ENCODE measurements at regions not wholly inside any gene's neighbourhood (a gene's known extent, or its start where the extent isn't known, plus 50 kb on each side); places are given as distances from the start of the nearest gene placed in this dataset.

GRCh38 chr5:124153588-124153987 is 592.9 kb downstream of the ZNF608 start:
- H3K4me2 ChIP-seq (ENCODE audit: unreplicated experiment) = no peak overlapping the region
- H3K27ac ChIP-seq = no peak overlapping the region
- no peak overlapping the region for H3K4me3 ChIP-seq
- no peak for TF ChIP-seq EZH2phosphoT487 (IDR thresholded peaks at IDR 0.05; ENCODE audit: insufficient read depth, low read depth)
- no peak for TF ChIP-seq EZH2 (IDR thresholded peaks at IDR 0.05; ENCODE audit: insufficient read depth, poor library complexity, severe bottlenecking)
- H3K27me3 ChIP-seq (replicated peaks; ENCODE audit: insufficient read depth) = no peaks in the 10 kb centered on the region
- H3K4me1 ChIP-seq (ENCODE audit: insufficient read depth) = no peaks in the 10 kb centered on the region
- 54 to 57% methylated on average over 1 of the region's 1 CpG for WGBS, 2 experiments (ENCODE audit: low coverage in 1 of 2, low lambda C conversion rate in 2 of 2, missing lambda C conversion rate in 2 of 2)
- H3K9me2 ChIP-seq (ENCODE audit: insufficient read depth) = no peaks in the 10 kb centered on the region
- in situ Hi-C loops (cut with MboI) = no loop called here
- H3K9me3 ChIP-seq (ENCODE audit: low read depth) = peaks cover 3% of the 10 kb centered on the region
- no peaks in the 10 kb centered on the region for H3K79me2 ChIP-seq (ENCODE audit: insufficient read depth)
- H4K20me1 ChIP-seq (ENCODE audit: insufficient read depth) = no peaks in the 10 kb centered on the region
- H3K9ac ChIP-seq = no peak overlapping the region
- no peak overlapping the region for H2AFZ ChIP-seq
- H3F3A ChIP-seq (ENCODE audit: insufficient read depth) = no peaks in the 10 kb centered on the region
- H3K36me3 ChIP-seq (ENCODE audit: low read depth) = no peaks in the 10 kb centered on the region
- no peak for DNase-seq

- Histone ChIP-seq H3K9ac (no peak overlapping the region), H4K20me1 (ENCODE audit: insufficient read depth) (no peaks in the 10 kb centered on the region), H3K27ac (no peak overlapping the region), H3K4me1 (ENCODE audit: insufficient read depth) (no peaks in the 10 kb centered on the region), H2AFZ (no peak overlapping the region), H3K36me3 (ENCODE audit: low read depth) (no peaks in the 10 kb centered on the region), H3K4me3 (no peak overlapping the region), H3K27me3 (replicated peaks; ENCODE audit: insufficient read depth) (no peaks in the 10 kb centered on the region), H3F3A (ENCODE audit: insufficient read depth) (no peaks in the 10 kb centered on the region), H3K9me2 (ENCODE audit: insufficient read depth) (no peaks in the 10 kb centered on the region), H3K9me3 (ENCODE audit: low read depth) (no peaks in the 10 kb centered on the region), H3K4me2 (ENCODE audit: unreplicated experiment) (no peak overlapping the region), H3K79me2 (ENCODE audit: insufficient read depth) (no peaks in the 10 kb centered on the region)
- no peak for TF ChIP-seq EZH2 (IDR thresholded peaks at IDR 0.05; ENCODE audit: insufficient read depth, poor library complexity, severe bottlenecking)
- TF ChIP-seq EZH2phosphoT487 (IDR thresholded peaks at IDR 0.05; ENCODE audit: insufficient read depth, low read depth) = no peak
- no peak for DNase-seq
- in situ Hi-C loops (cut with MboI) = no loop called here
- 53 to 70% methylated on average over 2 of the region's 2 CpGs for WGBS, 2 experiments (ENCODE audit: low coverage in 1 of 2, low lambda C conversion rate in 2 of 2, missing lambda C conversion rate in 2 of 2)
These were observed 597.9 kb downstream of the ZNF608 start for GRCh38 chr5:124148574-124148973.

- in situ Hi-C loops (cut with MboI) = no loop called here
- no peaks in the 10 kb centered on the region for H3K79me2 ChIP-seq (ENCODE audit: insufficient read depth)
- H3K4me2 ChIP-seq (ENCODE audit: unreplicated experiment) = no peak overlapping the region
- no peaks in the 10 kb centered on the region for H4K20me1 ChIP-seq (ENCODE audit: insufficient read depth)
- H3K27ac ChIP-seq = no peak overlapping the region
- TF ChIP-seq EZH2 (IDR thresholded peaks at IDR 0.05; ENCODE audit: insufficient read depth, poor library complexity, severe bottlenecking) (no peak), EZH2phosphoT487 (IDR thresholded peaks at IDR 0.05; ENCODE audit: insufficient read depth, low read depth) (no peak)
- H3K27me3 ChIP-seq (replicated peaks; ENCODE audit: insufficient read depth) = no peaks in the 10 kb centered on the region
- H3K9me3 ChIP-seq (ENCODE audit: low read depth) = no peaks in the 10 kb centered on the region
- H3K9ac ChIP-seq = no peak overlapping the region
- H2AFZ ChIP-seq = no peak overlapping the region
- no peaks in the 10 kb centered on the region for H3K9me2 ChIP-seq (ENCODE audit: insufficient read depth)
- no peaks in the 10 kb centered on the region for H3K36me3 ChIP-seq (ENCODE audit: low read depth)
- H3K4me3 ChIP-seq = no peak overlapping the region
- DNase-seq = no peak
- no peaks in the 10 kb centered on the region for H3F3A ChIP-seq (ENCODE audit: insufficient read depth)
- no peaks in the 10 kb centered on the region for H3K4me1 ChIP-seq (ENCODE audit: insufficient read depth)
These were observed 606.4 kb downstream of the ZNF608 start for GRCh38 chr5:124140060-124140459.

- no peaks in the 10 kb centered on the region for H3K36me3 ChIP-seq (ENCODE audit: low read depth)
- TF ChIP-seq EZH2phosphoT487 (IDR thresholded peaks at IDR 0.05; ENCODE audit: insufficient read depth, low read depth) = no peak
- TF ChIP-seq EZH2 (IDR thresholded peaks at IDR 0.05; ENCODE audit: insufficient read depth, poor library complexity, severe bottlenecking) = no peak
- H3K27me3 ChIP-seq (replicated peaks; ENCODE audit: insufficient read depth) = no peaks in the 10 kb centered on the region
- no peak overlapping the region for H3K4me3 ChIP-seq
- no peaks in the 10 kb centered on the region for H3K4me1 ChIP-seq (ENCODE audit: insufficient read depth)
- in situ Hi-C loops (cut with MboI) = no loop called here
- no peak for DNase-seq
- no peaks in the 10 kb centered on the region for H3F3A ChIP-seq (ENCODE audit: insufficient read depth)
- no peaks in the 10 kb centered on the region for H3K9me3 ChIP-seq (ENCODE audit: low read depth)
- H3K4me2 ChIP-seq (ENCODE audit: unreplicated experiment) = no peak overlapping the region
- no peak overlapping the region for H3K9ac ChIP-seq
- H3K27ac ChIP-seq = no peak overlapping the region
- H4K20me1 ChIP-seq (ENCODE audit: insufficient read depth) = no peaks in the 10 kb centered on the region
- no peak overlapping the region for H2AFZ ChIP-seq
- no peaks in the 10 kb centered on the region for H3K79me2 ChIP-seq (ENCODE audit: insufficient read depth)
- no peaks in the 10 kb centered on the region for H3K9me2 ChIP-seq (ENCODE audit: insufficient read depth)
These were observed 607.0 kb downstream of the ZNF608 start for GRCh38 chr5:124139477-124139876.

- 29 to 33% methylated on average over 2 of the region's 2 CpGs for WGBS, 2 experiments (ENCODE audit: low coverage in 1 of 2, low lambda C conversion rate in 2 of 2, missing lambda C conversion rate in 2 of 2)
- no peaks in the 10 kb centered on the region for H3K36me3 ChIP-seq (ENCODE audit: low read depth)
These were observed 609.8 kb downstream of the ZNF608 start for GRCh38 chr5:124136609-124137008.

More at GRCh38 chr5:124136609-124137008, 609.8 kb downstream of the ZNF608 start:
- Histone ChIP-seq H3K4me1 (ENCODE audit: insufficient read depth) (no peaks in the 10 kb centered on the region), H3K27ac (no peak overlapping the region), H2AFZ (no peak overlapping the region), H3F3A (ENCODE audit: insufficient read depth) (no peaks in the 10 kb centered on the region), H3K9me2 (ENCODE audit: insufficient read depth) (no peaks in the 10 kb centered on the region), H3K9me3 (ENCODE audit: low read depth) (no peaks in the 10 kb centered on the region), H3K4me2 (ENCODE audit: unreplicated experiment) (no peak overlapping the region), H3K27me3 (replicated peaks; ENCODE audit: insufficient read depth) (no peaks in the 10 kb centered on the region), H4K20me1 (ENCODE audit: insufficient read depth) (no peaks in the 10 kb centered on the region), H3K4me3 (no peak overlapping the region), H3K79me2 (ENCODE audit: insufficient read depth) (no peaks in the 10 kb centered on the region), H3K9ac (no peak overlapping the region)
- in situ Hi-C loops (cut with MboI) = no loop called here
- DNase-seq = no peak
- TF ChIP-seq EZH2phosphoT487 (IDR thresholded peaks at IDR 0.05; ENCODE audit: insufficient read depth, low read depth) (no peak), EZH2 (IDR thresholded peaks at IDR 0.05; ENCODE audit: insufficient read depth, poor library complexity, severe bottlenecking) (no peak)
